Ishikawa (cell line): ENCODE measurements at regions not wholly inside any gene's neighbourhood (a gene's known extent, or its start where the extent isn't known, plus 50 kb on each side); places are given as distances from the start of the nearest gene placed in this dataset.

Experiments used
- CEBPB ChIP-seq: IDR thresholded peaks from 2 replicates; pipeline ENCODE4 v1.6.1; 2012
- CREB1 ChIP-seq: IDR thresholded peaks from 2 replicates; pipeline ENCODE4 v1.6.1; 2012; ENCODE audit warnings: low read depth
- EGR1 ChIP-seq: IDR thresholded peaks from 2 replicates; pipeline ENCODE4 v1.6.1; 2012
- EP300 ChIP-seq: IDR thresholded peaks from 2 replicates; pipeline ENCODE4 v1.6.1; 2012; ENCODE audit warnings: borderline replicate concordance
- FOXM1 ChIP-seq: IDR thresholded peaks from 2 replicates; pipeline ENCODE4 v1.6.1; 2012; ENCODE audit warnings: low read depth, borderline replicate concordance
- MAX ChIP-seq: IDR thresholded peaks from 2 replicates; pipeline ENCODE4 v1.6.1; 2012
- RAD21 ChIP-seq: IDR thresholded peaks from 2 replicates; pipeline ENCODE4 v1.6.1; 2012; ENCODE audit warnings: low read depth
- REST ChIP-seq: IDR thresholded peaks from 2 replicates; pipeline ENCODE4 v1.6.1; 2012; ENCODE audit warnings: low read depth, mild to moderate bottlenecking
- USF1 ChIP-seq: IDR thresholded peaks from 2 replicates; pipeline ENCODE4 v1.6.1; 2012
- YY1 ChIP-seq: IDR thresholded peaks from 2 replicates; pipeline ENCODE4 v1.6.1; 2012; ENCODE audit warnings: low read depth

- TF ChIP-seq RAD21 = no peak
- no peak for TF ChIP-seq MAX
- TF ChIP-seq USF1 = no peak
- no peak for TF ChIP-seq EP300
- no peak for TF ChIP-seq YY1
- TF ChIP-seq CEBPB = no peak
- no peak for TF ChIP-seq FOXM1
- no peak for TF ChIP-seq EGR1
- no peak for TF ChIP-seq REST
- TF ChIP-seq CREB1 = no peak
Measured at GRCh38 chr3:101998256-101998926, 149.1 kb downstream of the NFKBIZ start.
